ENCODE measurements at regions not wholly inside any gene's neighbourhood (a gene's known extent, or its start where the extent isn't known, plus 50 kb on each side); places are given as distances from the start of the nearest gene placed in this dataset.

GRCh38 chr7:54215424-54215823, 326.8 kb upstream of the VSTM2A start:
- TF ChIP-seq CEBPG (CRISPR knock-in tag; IDR thresholded peaks at IDR 0.05) (no peak), CEBPG (tag; conservative IDR thresholded peaks at IDR 0.05 in 1 of 2, IDR thresholded peaks at IDR 0.05 in 1 of 2) (no peak), ZC3H11A (IDR thresholded peaks at IDR 0.05; ENCODE audit: low read depth, low read length) (no peak), ZNF232 (CRISPR knock-in tag; IDR thresholded peaks at IDR 0.05) (no peak), XRCC3 (IDR thresholded peaks at IDR 0.05) (no peak), EP300 (IDR thresholded peaks at IDR 0.05; ENCODE audit: low read length) (no peak), ZNF75A (CRISPR knock-in tag; IDR thresholded peaks at IDR 0.05) (no peak), EGR1 (conservative IDR thresholded peaks at IDR 0.05) (no peak), KLF16 (IDR thresholded peaks at IDR 0.05) (no peak), LARP7 (IDR thresholded peaks at IDR 0.05) (no peak), CHD1 (IDR thresholded peaks at IDR 0.05; ENCODE audit: low read length) (no peak)
